ENCODE measurements at regions not wholly inside any gene's neighbourhood (a gene's known extent, or its start where the extent isn't known, plus 50 kb on each side); places are given as distances from the start of the nearest gene placed in this dataset.

DNA sequence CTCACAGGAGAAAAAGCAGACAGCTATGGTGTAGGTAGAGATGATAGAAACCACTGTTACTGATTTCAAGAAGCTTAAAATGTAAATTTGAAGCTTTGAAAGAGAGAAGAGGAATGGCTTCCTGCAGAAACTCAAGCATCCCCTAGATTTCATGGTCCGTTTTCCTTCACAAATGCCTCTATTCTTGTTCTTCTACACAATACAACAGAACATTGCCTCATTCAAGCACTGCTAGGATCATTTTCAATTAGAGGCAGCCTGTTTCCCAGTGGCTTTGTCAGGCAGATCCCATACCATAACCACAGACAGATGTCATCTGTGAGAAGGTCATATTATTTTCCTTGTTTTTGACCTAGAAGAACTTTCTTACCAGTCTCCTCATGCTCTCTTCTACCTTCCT, 77.9 kb upstream of the SPRED1 start:
- H3K9me3 ChIP-seq: no peaks in the 10 kb centered on the region
- FAIRE-seq (no peak), DNase-seq (ENCODE audit: low read depth in 1 of 2, low spot score in 1 of 2) (no peak), ATAC-seq (no peak)
- H3K27ac ChIP-seq: no peak overlapping the region
- POLR2A ChIA-PET: no interaction called here
- no peak overlapping the region for H3K4me3 ChIP-seq
- H3K4me2 ChIP-seq: no peak overlapping the region
- CTCF ChIA-PET: no interaction called here
- 37% methylated on average over 1 of the region's 1 CpG for WGBS (ENCODE audit: missing lambda C conversion rate)
- no peak for TF ChIP-seq NPAS2 (CRISPR knock-in tag; IDR thresholded peaks at IDR 0.05; ENCODE audit: borderline replicate concordance)
- no peak for TF ChIP-seq EHF (CRISPR knock-in tag; IDR thresholded peaks at IDR 0.05)
- TF ChIP-seq RNF2 (IDR thresholded peaks at IDR 0.05; ENCODE audit: borderline replicate concordance, low read depth): no peak
- TF ChIP-seq, protein P1, sequence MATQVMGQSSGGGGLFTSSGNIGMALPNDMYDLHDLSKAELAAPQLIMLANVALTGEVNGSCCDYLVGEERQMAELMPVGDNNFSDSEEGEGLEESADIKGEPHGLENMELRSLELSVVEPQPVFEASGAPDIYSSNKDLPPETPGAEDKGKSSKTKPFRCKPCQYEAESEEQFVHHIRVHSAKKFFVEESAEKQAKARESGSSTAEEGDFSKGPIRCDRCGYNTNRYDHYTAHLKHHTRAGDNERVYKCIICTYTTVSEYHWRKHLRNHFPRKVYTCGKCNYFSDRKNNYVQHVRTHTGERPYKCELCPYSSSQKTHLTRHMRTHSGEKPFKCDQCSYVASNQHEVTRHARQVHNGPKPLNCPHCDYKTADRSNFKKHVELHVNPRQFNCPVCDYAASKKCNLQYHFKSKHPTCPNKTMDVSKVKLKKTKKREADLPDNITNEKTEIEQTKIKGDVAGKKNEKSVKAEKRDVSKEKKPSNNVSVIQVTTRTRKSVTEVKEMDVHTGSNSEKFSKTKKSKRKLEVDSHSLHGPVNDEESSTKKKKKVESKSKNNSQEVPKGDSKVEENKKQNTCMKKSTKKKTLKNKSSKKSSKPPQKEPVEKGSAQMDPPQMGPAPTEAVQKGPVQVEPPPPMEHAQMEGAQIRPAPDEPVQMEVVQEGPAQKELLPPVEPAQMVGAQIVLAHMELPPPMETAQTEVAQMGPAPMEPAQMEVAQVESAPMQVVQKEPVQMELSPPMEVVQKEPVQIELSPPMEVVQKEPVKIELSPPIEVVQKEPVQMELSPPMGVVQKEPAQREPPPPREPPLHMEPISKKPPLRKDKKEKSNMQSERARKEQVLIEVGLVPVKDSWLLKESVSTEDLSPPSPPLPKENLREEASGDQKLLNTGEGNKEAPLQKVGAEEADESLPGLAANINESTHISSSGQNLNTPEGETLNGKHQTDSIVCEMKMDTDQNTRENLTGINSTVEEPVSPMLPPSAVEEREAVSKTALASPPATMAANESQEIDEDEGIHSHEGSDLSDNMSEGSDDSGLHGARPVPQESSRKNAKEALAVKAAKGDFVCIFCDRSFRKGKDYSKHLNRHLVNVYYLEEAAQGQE (IDR thresholded peaks at IDR 0.05): no peak
- TF ChIP-seq, protein P2, sequence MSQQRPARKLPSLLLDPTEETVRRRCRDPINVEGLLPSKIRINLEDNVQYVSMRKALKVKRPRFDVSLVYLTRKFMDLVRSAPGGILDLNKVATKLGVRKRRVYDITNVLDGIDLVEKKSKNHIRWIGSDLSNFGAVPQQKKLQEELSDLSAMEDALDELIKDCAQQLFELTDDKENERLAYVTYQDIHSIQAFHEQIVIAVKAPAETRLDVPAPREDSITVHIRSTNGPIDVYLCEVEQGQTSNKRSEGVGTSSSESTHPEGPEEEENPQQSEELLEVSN (IDR thresholded peaks at IDR 0.05; ENCODE audit: borderline replicate concordance, low read depth): no peak
- TF ChIP-seq ESRRA (IDR thresholded peaks at IDR 0.05; ENCODE audit: borderline replicate concordance, low read length): no peak
- TF ChIP-seq JUN (IDR thresholded peaks at IDR 0.05): no peak
- TF ChIP-seq SMC3 (IDR thresholded peaks at IDR 0.05): no peak
- no peak for TF ChIP-seq ZNF302 (CRISPR knock-in tag; IDR thresholded peaks at IDR 0.05)
- TF ChIP-seq JUNB (IDR thresholded peaks at IDR 0.05): no peak
- TF ChIP-seq RFX5 (IDR thresholded peaks at IDR 0.05): no peak
- no peak for TF ChIP-seq MAZ (IDR thresholded peaks at IDR 0.05; ENCODE audit: borderline replicate concordance, low read depth, low read length)
- TF ChIP-seq MAFK (IDR thresholded peaks at IDR 0.05; ENCODE audit: partially characterized antibody): no peak
- TF ChIP-seq RARB (CRISPR knock-in tag; IDR thresholded peaks at IDR 0.05): no peak
- TF ChIP-seq KDM1A (IDR thresholded peaks at IDR 0.05; ENCODE audit: low read depth): no peak
- no peak for TF ChIP-seq NR3C1 (IDR thresholded peaks at IDR 0.05)
- no peak for TF ChIP-seq GATA3 (IDR thresholded peaks at IDR 0.05; ENCODE audit: borderline replicate concordance)
- no peaks in the 10 kb centered on the region for H3K4me1 ChIP-seq

DNA sequence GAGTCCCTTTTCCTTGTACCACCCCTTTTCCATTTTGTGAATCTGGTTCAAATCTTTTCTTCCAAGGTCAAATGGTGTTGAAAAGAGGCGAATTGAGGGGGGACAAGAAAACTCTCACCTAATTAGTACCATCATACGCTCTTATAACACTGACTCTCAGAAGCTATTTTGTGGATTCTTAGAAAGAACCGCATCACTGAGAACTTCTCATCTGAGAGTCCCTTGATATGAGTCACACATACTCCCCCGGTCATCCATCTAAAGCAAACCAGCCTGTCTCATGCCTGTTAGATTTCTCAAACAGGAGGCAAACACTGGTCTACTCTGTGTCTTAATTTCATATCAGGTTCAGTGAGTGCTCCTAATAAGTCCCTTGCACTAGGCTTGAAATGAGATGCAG, 76.5 kb upstream of the SPRED1 start:
- TF ChIP-seq CBX8 (IDR thresholded peaks at IDR 0.05): no peak
- TF ChIP-seq HOXB13 (CRISPR knock-in tag; IDR thresholded peaks at IDR 0.05; ENCODE audit: low read depth): no peak
- TF ChIP-seq, protein P3, sequence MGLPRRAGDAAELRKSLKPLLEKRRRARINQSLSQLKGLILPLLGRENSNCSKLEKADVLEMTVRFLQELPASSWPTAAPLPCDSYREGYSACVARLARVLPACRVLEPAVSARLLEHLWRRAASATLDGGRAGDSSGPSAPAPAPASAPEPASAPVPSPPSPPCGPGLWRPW (IDR thresholded peaks at IDR 0.05): no peak
- no peak for TF ChIP-seq JUNB (IDR thresholded peaks at IDR 0.05)
- no peak for TF ChIP-seq ZC3H11A (IDR thresholded peaks at IDR 0.05)
- no peak for TF ChIP-seq GATA3 (IDR thresholded peaks at IDR 0.05; ENCODE audit: borderline replicate concordance)
- no peak for TF ChIP-seq NR3C1 (IDR thresholded peaks at IDR 0.05)
- TF ChIP-seq, protein P2 (IDR thresholded peaks at IDR 0.05; ENCODE audit: borderline replicate concordance, low read depth): no peak
- TF ChIP-seq SMC3 (IDR thresholded peaks at IDR 0.05): no peak
- TF ChIP-seq, protein P4, sequence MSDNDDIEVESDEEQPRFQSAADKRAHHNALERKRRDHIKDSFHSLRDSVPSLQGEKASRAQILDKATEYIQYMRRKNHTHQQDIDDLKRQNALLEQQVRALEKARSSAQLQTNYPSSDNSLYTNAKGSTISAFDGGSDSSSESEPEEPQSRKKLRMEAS (IDR thresholded peaks at IDR 0.05): no peak
- TF ChIP-seq HEYL (CRISPR knock-in tag; IDR thresholded peaks at IDR 0.05): no peak
- no peak for TF ChIP-seq FOXS1 (CRISPR knock-in tag; IDR thresholded peaks at IDR 0.05)
- TF ChIP-seq ZFP36 (IDR thresholded peaks at IDR 0.05; ENCODE audit: borderline replicate concordance, partially characterized antibody): no peak
- no peak for TF ChIP-seq NFE2L2 (conservative IDR thresholded peaks at IDR 0.05; ENCODE audit: low read length)
- no peak for TF ChIP-seq PHF8 (IDR thresholded peaks at IDR 0.05; ENCODE audit: borderline replicate concordance, low read depth)
- TF ChIP-seq, protein P5, sequence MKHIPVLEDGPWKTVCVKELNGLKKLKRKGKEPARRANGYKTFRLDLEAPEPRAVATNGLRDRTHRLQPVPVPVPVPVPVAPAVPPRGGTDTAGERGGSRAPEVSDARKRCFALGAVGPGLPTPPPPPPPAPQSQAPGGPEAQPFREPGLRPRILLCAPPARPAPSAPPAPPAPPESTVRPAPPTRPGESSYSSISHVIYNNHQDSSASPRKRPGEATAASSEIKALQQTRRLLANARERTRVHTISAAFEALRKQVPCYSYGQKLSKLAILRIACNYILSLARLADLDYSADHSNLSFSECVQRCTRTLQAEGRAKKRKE (CRISPR knock-in tag; IDR thresholded peaks at IDR 0.05; ENCODE audit: low read depth): no peak
- TF ChIP-seq RFX5 (IDR thresholded peaks at IDR 0.05): no peak
- TF ChIP-seq MAZ (IDR thresholded peaks at IDR 0.05; ENCODE audit: borderline replicate concordance, low read depth, low read length): no peak
- no peak for TF ChIP-seq POLR2AphosphoS2 (conservative IDR thresholded peaks at IDR 0.05; ENCODE audit: low read length)
- Histone ChIP-seq H3K9me3 (no peaks in the 10 kb centered on the region), H3K4me2 (no peak overlapping the region), H3K27ac (no peak overlapping the region), H3K4me3 (no peak overlapping the region), H3K4me1 (no peaks in the 10 kb centered on the region)
- WGBS (ENCODE audit: missing lambda C conversion rate): 32% methylated on average over 4 of the region's 4 CpGs
- FAIRE-seq: no peak
- no peak for DNase-seq (ENCODE audit: low read depth in 1 of 2, low spot score in 1 of 2)
- no peak for ATAC-seq
- ChIA-PET CTCF (no interaction called here), POLR2A (no interaction called here)
